SK-N-SH (cell line): ENCODE measurements at regions not wholly inside any gene's neighbourhood (a gene's known extent, or its start where the extent isn't known, plus 50 kb on each side); places are given as distances from the start of the nearest gene placed in this dataset.

ENCODE experiments used
- CTCF ChIA-PET: fragments of 300-600, 350-600 bp; formaldehyde crosslinking; extraction: SDS; loops from one replicate; lab custom pipeline; 2021; lab: Yijun Ruan, JAX
- POLR2A ChIA-PET: fragments of 350-600 bp; sonication (Branson Sonifier 250); formaldehyde crosslinking; extraction: SDS; loops from one replicate; lab custom pipeline; 2020; ENCODE audit warnings: antibody characterized with exemption, inconsistent platforms; lab: Yijun Ruan, JAX
- DNase-seq: peaks from one replicate; pipeline ENCODE4 v3.0.0; 2012
- H2AFZ ChIP-seq: fragments of 200-600 bp; sonication (generic); 2 replicates; pipeline ENCODE4 v1.8.1; 2016; ENCODE audit warnings: antibody characterized with exemption, mild to moderate bottlenecking, low read depth
- H3F3A ChIP-seq: fragments of 200-600 bp; sonication (generic); replicated peaks from 2 replicates; pipeline ENCODE3; 2016; ENCODE audit warnings: antibody characterized with exemption, mild to moderate bottlenecking; ENCODE audit not compliant: insufficient read depth
- H3K27ac ChIP-seq, 2 experiments: fragments of 200-500 bp in 1 of 2; fragments of 200-600 bp in 1 of 2; sonication (Bioruptor generic) in 1 of 2; sonication (generic), shearing (Covaris generic) in 1 of 2; 2 replicates each; pipeline versions ENCODE4 v1.5.1 to v1.6.1; 2014 to 2016; ENCODE audit warnings: low read depth in 2 of 2, inconsistent platforms in 1 of 2, low read length in 1 of 2, mild to moderate bottlenecking in 1 of 2, mixed read lengths in 1 of 2
- H3K27me3 ChIP-seq: fragments of 200-600 bp; sonication (generic), shearing (Covaris generic); 2 replicates; pipeline ENCODE4 v1.6.1; 2016; ENCODE audit warnings: mixed run types; ENCODE audit not compliant: insufficient read depth
- H3K36me3 ChIP-seq, 2 experiments: fragments of 200-500 bp in 1 of 2; fragments of 200-600 bp in 1 of 2; sonication (Bioruptor generic) in 1 of 2; sonication (generic) in 1 of 2; replicated peaks in 1 of 2; 2 replicates each; pipeline versions ENCODE3 to v1.5.1; 2014 to 2016; ENCODE audit warnings: low read length in 1 of 2, mild to moderate bottlenecking in 1 of 2; ENCODE audit not compliant: insufficient read depth in 2 of 2, control insufficient read depth in 1 of 2
- H3K4me1 ChIP-seq, 2 experiments: fragments of 200-500 bp in 1 of 2; fragments of 200-600 bp in 1 of 2; sonication (Bioruptor generic) in 1 of 2; sonication (generic), shearing (Covaris generic) in 1 of 2; 2 replicates each; pipeline versions ENCODE4 v1.5.1 to v1.6.1; 2014 to 2016; ENCODE audit warnings: low read depth in 1 of 2, low read length in 1 of 2, mixed run types in 1 of 2; ENCODE audit not compliant: insufficient read depth in 2 of 2, control insufficient read depth in 1 of 2
- H3K4me2 ChIP-seq: fragments of 200-600 bp; sonication (generic), shearing (Covaris generic); 2 replicates; pipeline ENCODE4 v1.6.1; 2017; ENCODE audit warnings: mixed run types
- H3K4me3 ChIP-seq, 2 experiments: fragments of 200-500 bp in 1 of 2; fragments of 200-600 bp in 1 of 2; sonication (Bioruptor generic) in 1 of 2; sonication (generic), shearing (Covaris generic) in 1 of 2; 2 replicates each; pipeline versions ENCODE4 v1.5.1 to v1.8.1; 2014 to 2016; ENCODE audit warnings: low read depth in 2 of 2, inconsistent platforms in 1 of 2, low read length in 1 of 2, mild to moderate bottlenecking in 1 of 2, mixed read lengths in 1 of 2, moderate library complexity in 1 of 2
- H3K79me2 ChIP-seq: fragments of 200-600 bp; sonication (generic); 2 replicates; pipeline ENCODE4 v1.8.1; 2017; ENCODE audit warnings: mild to moderate bottlenecking; ENCODE audit not compliant: insufficient read depth
- H3K9ac ChIP-seq: fragments of 200-600 bp; sonication (generic); 2 replicates; pipeline ENCODE4 v1.6.1; 2017; ENCODE audit warnings: mixed run types
- H3K9me2 ChIP-seq: fragments of 200-600 bp; sonication (generic); 2 replicates; pipeline ENCODE4 v1.6.1; 2017; ENCODE audit warnings: mixed run types
- H3K9me3 ChIP-seq: fragments of 200-600 bp; sonication (generic); 2 replicates; pipeline ENCODE4 v1.6.1; 2017; ENCODE audit warnings: mixed run types, mild to moderate bottlenecking, moderate library complexity
- H4K20me1 ChIP-seq: fragments of 200-600 bp; sonication (generic); 2 replicates; pipeline ENCODE4 v1.6.1; 2017; ENCODE audit warnings: mild to moderate bottlenecking, mixed run types; ENCODE audit not compliant: insufficient read depth
- CTCF ChIP-seq: fragments of 200-600 bp; sonication (generic); IDR thresholded peaks from 2 replicates; pipeline ENCODE4 v1.6.1; 2017; ENCODE audit warnings: antibody characterized with exemption, mild to moderate bottlenecking, moderate library complexity
- GABPA ChIP-seq: IDR thresholded peaks from 2 replicates; pipeline ENCODE4 v1.4.0; 2012; ENCODE audit warnings: low read depth, mild to moderate bottlenecking
- IRF3 ChIP-seq: fragments of 150-350 bp; IDR thresholded peaks from 2 replicates; pipeline ENCODE4 v1.6.1; 2016; ENCODE audit warnings: mild to moderate bottlenecking, low read depth, low read length
- MEF2A ChIP-seq: IDR thresholded peaks from 2 replicates; pipeline ENCODE4 v1.4.0; 2012; ENCODE audit warnings: low read depth, borderline replicate concordance
- POLR2AphosphoS5 ChIP-seq: IDR thresholded peaks from 2 replicates; pipeline ENCODE4 v1.6.1; 2012; ENCODE audit warnings: low read depth, low read length
- TAF1 ChIP-seq: IDR thresholded peaks from 2 replicates; pipeline ENCODE4 v1.6.1; 2012; ENCODE audit warnings: low read depth, mild to moderate bottlenecking, low read length, moderate library complexity, borderline replicate concordance
- TCF12 ChIP-seq: IDR thresholded peaks from 2 replicates; pipeline ENCODE4 v1.4.0; 2012
- YY1 ChIP-seq: IDR thresholded peaks from 2 replicates; pipeline ENCODE4 v1.4.0; 2012; ENCODE audit warnings: low read depth, mild to moderate bottlenecking
- WGBS: methylation state at CpG from one replicate; pipeline ENCODE4 v1.1.6; 2017; ENCODE audit warnings: low lambda C conversion rate; 5-methylcytosine and 5-hydroxymethylcytosine counted together

- Histone ChIP-seq H2AFZ (no peak overlapping the region), H3K4me1 (no peaks in the 10 kb centered on the region; a peak in 2 of 4 replicates), H3K9me2 (no peaks in the 10 kb centered on the region), H3K27me3 (no peaks in the 10 kb centered on the region), H3K79me2 (no peaks in the 10 kb centered on the region), H3K4me2 (no peak overlapping the region), H3K9ac (no peak overlapping the region), H3K9me3 (no peaks in the 10 kb centered on the region), H4K20me1 (no peaks in the 10 kb centered on the region), H3K36me3 (no peaks in the 10 kb centered on the region), H3K27ac (no peak overlapping the region), H3K4me3 (no peak overlapping the region), H3F3A (no peaks in the 10 kb centered on the region)
- WGBS, result 46% methylated on average over 2 of the region's 2 CpGs
- DNase-seq, result peak; percentile 1
- CTCF ChIA-PET, result interaction anchor here (1.5 kb wide), 1 partner anchor 17 kb away, joined by 6 read pairs; no protein-coding TSS in a partner anchor
- POLR2A ChIA-PET, result no interaction called here
- TF ChIP-seq POLR2AphosphoS5 (no peak), MEF2A (no peak), CTCF (no peak), TCF12 (no peak), TAF1 (no peak)
Observed at GRCh38 chr13:62251734-62252133, 836.1 kb upstream of the PCDH20 start.

- Histone ChIP-seq H3K9me2 (no peaks in the 10 kb centered on the region), H3K4me2 (no peak overlapping the region), H3K27ac (no peak overlapping the region), H3K79me2 (no peaks in the 10 kb centered on the region), H3K9ac (no peak overlapping the region), H3K36me3 (no peaks in the 10 kb centered on the region), H2AFZ (no peak overlapping the region), H4K20me1 (no peaks in the 10 kb centered on the region), H3K4me1 (no peaks in the 10 kb centered on the region; a peak in 2 of 4 replicates), H3F3A (no peaks in the 10 kb centered on the region), H3K9me3 (no peaks in the 10 kb centered on the region), H3K4me3 (no peak overlapping the region), H3K27me3 (no peaks in the 10 kb centered on the region)
- 35% methylated on average over 9 of the region's 10 CpGs for WGBS
- CTCF ChIA-PET, result no interaction called here
- DNase-seq, result no peak
- TF ChIP-seq YY1, result no peak
- POLR2A ChIA-PET, result no interaction called here
Observed at GRCh38 chr13:62250501-62251201, 835.0 kb upstream of the PCDH20 start.

GRCh38 chr13:62246581-62246980, 830.9 kb upstream of the PCDH20 start:
- no peak overlapping the region for H3K9ac ChIP-seq
- no peak for TF ChIP-seq GABPA
- no peak for TF ChIP-seq IRF3
- TF ChIP-seq, all 33 proteins: peak for 0
- H3K79me2 ChIP-seq, result no peaks in the 10 kb centered on the region
- DNase-seq, result no peak
- ChIA-PET CTCF (no interaction called here), POLR2A (no interaction called here)
- no peak overlapping the region for H2AFZ ChIP-seq
- no peaks in the 10 kb centered on the region; a peak in 2 of 4 replicates for H3K4me1 ChIP-seq
- H3K9me2 ChIP-seq, result no peaks in the 10 kb centered on the region
- H4K20me1 ChIP-seq, result no peaks in the 10 kb centered on the region
- 86% methylated on average over 1 of the region's 1 CpG for WGBS
- H3K9me3 ChIP-seq, result no peaks in the 10 kb centered on the region
- H3K27ac ChIP-seq, result no peak overlapping the region
- H3K4me3 ChIP-seq, result no peak overlapping the region
- H3K4me2 ChIP-seq, result no peak overlapping the region
- no peaks in the 10 kb centered on the region for H3K36me3 ChIP-seq
- no peaks in the 10 kb centered on the region for H3K27me3 ChIP-seq
- no peaks in the 10 kb centered on the region for H3F3A ChIP-seq
